GM12892 (cell line): ENCODE measurements at regions not wholly inside any gene's neighbourhood (a gene's known extent, or its start where the extent isn't known, plus 50 kb on each side); places are given as distances from the start of the nearest gene placed in this dataset.

Experiments
- POLR2A ChIP-seq: IDR thresholded peaks from 2 replicates; pipeline ENCODE4 v1.6.1; 2011; ENCODE audit warnings: low read depth, low read length, control low read depth
- TAF1 ChIP-seq: IDR thresholded peaks from 2 replicates; pipeline ENCODE4 v1.6.1; 2011; ENCODE audit warnings: low read depth, mild to moderate bottlenecking, control low read depth, low read length, borderline replicate concordance

DNA sequence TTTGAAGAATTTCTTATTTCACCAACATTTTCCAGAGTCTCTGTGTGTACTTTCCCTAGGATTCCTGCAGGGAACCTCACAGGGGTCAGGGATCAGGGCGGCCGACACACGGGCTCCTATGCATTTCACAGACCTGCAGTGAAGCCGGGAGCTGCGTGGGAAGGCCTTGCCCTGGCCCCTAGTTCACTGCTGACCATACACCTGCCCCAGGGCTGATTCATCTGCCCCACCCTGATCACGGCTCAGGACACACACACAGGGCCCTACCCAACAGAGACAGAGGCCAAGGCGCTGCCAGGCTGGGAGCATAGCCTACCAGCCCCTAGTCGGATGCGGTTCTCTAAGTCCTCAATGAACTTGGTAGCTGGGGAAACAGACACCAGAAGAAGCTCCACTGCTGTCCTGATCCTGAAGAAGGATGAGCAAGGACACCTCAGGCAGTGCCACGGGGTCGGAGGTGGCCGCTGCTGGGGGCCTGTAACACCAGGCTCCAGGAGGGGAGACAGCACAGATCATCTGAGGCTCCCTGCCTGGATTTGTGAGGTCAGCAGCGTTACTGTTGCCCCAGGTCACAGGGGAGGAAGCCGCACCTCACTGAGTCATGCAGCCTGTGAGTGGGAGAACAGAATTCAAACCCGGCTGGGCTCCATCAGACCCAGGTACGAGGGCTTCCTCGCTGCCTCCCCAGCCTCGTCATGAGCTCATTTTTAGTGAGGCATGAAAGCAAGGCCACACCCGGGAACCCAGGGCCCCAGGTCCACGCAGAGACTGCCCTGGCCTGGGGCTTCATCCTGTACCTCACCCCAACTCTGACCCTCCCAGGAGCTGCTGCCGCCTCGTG lies 278.8 kb upstream of the PPP2R2D start:
- TF ChIP-seq POLR2A (no peak), TAF1 (no peak)
